ENCODE measurements at regions not wholly inside any gene's neighbourhood (a gene's known extent, or its start where the extent isn't known, plus 50 kb on each side); places are given as distances from the start of the nearest gene placed in this dataset.

DNA sequence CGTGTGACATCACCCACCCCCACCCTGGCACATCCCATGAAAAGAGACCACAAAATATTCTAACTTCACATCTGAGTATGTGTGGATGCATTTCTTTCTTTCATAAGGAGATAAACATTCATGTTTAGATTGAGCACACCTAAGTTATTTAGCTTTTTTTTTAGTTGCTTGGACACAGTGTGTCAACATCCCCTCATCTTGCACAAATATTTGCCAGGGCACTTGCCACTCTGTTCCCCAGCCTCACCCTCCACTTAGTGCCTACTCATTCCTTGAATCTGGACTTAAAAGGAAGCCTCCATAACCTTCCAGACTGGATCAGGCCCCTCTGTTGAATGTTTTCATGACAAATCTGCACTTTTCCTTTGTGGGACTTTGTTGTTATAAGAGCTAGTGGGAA lies 338.9 kb upstream of the IGFBP3 start:
- H2AFZ ChIP-seq (ENCODE audit: low read length): no peak overlapping the region
- POLR2A ChIA-PET: interaction anchor here (0.7 to 1.2 kb wide), 3 partner anchors 9 to 849 kb away, joined by 3 read pairs; no protein-coding TSS in a partner anchor

DNA sequence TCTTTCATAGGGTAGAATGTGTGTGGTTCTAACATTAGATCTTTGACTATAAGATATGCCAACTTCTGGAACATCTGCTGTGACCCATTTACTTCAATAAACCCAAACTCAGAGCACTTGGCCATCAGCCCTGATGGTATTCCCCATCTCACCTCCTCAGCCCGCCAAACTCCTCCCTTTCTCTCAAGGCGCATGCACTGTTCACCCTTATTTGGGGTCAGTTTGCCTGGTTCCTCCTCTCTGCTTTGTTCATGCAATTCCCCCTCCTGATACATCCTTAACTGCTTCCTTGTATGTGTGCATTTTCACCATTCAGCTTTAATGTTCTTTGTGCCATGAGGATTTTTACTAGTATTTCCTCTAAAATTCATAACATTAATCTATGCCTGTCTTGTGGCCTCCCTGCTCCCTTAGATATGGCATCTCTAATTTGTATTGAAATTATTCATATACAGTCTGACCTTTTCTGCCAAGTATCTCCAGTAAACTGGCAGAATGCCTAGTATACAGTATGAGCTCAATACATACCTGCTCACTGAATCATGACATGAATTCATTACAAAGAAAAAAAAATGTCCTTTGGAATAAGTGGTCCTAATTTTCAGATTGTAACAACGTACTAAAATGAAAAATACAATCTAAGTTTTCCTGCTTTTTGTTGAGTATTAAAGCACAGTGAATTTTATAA lies 336.8 kb upstream of the IGFBP3 start:
- BruUV-seq (replicated peaks): no TSS peak
- CTCF ChIA-PET (ENCODE audit: unreplicated experiment): no interaction called here

More for the DNA sequence above, 338.9 kb upstream of the IGFBP3 start:
- BruUV-seq (replicated peaks): no TSS peak
- H3K36me3 ChIP-seq (ENCODE audit: insufficient read depth, low read length): no peaks in the 10 kb centered on the region
- TF ChIP-seq, protein P1, sequence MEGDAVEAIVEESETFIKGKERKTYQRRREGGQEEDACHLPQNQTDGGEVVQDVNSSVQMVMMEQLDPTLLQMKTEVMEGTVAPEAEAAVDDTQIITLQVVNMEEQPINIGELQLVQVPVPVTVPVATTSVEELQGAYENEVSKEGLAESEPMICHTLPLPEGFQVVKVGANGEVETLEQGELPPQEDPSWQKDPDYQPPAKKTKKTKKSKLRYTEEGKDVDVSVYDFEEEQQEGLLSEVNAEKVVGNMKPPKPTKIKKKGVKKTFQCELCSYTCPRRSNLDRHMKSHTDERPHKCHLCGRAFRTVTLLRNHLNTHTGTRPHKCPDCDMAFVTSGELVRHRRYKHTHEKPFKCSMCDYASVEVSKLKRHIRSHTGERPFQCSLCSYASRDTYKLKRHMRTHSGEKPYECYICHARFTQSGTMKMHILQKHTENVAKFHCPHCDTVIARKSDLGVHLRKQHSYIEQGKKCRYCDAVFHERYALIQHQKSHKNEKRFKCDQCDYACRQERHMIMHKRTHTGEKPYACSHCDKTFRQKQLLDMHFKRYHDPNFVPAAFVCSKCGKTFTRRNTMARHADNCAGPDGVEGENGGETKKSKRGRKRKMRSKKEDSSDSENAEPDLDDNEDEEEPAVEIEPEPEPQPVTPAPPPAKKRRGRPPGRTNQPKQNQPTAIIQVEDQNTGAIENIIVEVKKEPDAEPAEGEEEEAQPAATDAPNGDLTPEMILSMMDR (conservative IDR thresholded peaks at IDR 0.05; ENCODE audit: low read length): no peak
- TF ChIP-seq EZH2phosphoT487 (IDR thresholded peaks at IDR 0.05; ENCODE audit: borderline replicate concordance, low read depth, low read length): no peak
- CTCF ChIA-PET (ENCODE audit: unreplicated experiment): no interaction called here
- H3K27ac ChIP-seq (ENCODE audit: low read depth, low read length, poor library complexity, severe bottlenecking): no peak overlapping the region
- no peaks in the 10 kb centered on the region for H3K9me3 ChIP-seq (ENCODE audit: low read length)
- H3K4me2 ChIP-seq (ENCODE audit: low read length): no peak overlapping the region
- intact Hi-C loops (cut with micrococcal nuclease; ENCODE audit: unreplicated experiment): no loop called here
- H3K4me3 ChIP-seq (ENCODE audit: low read depth, low read length, poor library complexity, severe bottlenecking): no peak overlapping the region
- no peaks in the 10 kb centered on the region for H3K4me1 ChIP-seq (ENCODE audit: insufficient read depth, low read length, poor library complexity, severe bottlenecking)
- no peaks in the 10 kb centered on the region for H4K20me1 ChIP-seq (ENCODE audit: insufficient read depth, low read length)
- no peaks in the 10 kb centered on the region for H3K79me2 ChIP-seq (ENCODE audit: insufficient read depth, low read depth, low read length)
- no peaks in the 10 kb centered on the region for H3K9me2 ChIP-seq (ENCODE audit: insufficient read depth, low read length)
- DNase-seq (ENCODE audit: low spot score): no peak

More for the DNA sequence above, 336.8 kb upstream of the IGFBP3 start:
- no peak overlapping the region for H2AFZ ChIP-seq (ENCODE audit: low read length)
- no peak for DNase-seq (ENCODE audit: low spot score)
- H3K27ac ChIP-seq (ENCODE audit: low read depth, low read length, poor library complexity, severe bottlenecking): no peak overlapping the region
- intact Hi-C loops (cut with micrococcal nuclease; ENCODE audit: unreplicated experiment): no loop called here
- no peaks in the 10 kb centered on the region for H3K9me2 ChIP-seq (ENCODE audit: insufficient read depth, low read length)
- H3K4me3 ChIP-seq (ENCODE audit: low read depth, low read length, poor library complexity, severe bottlenecking): no peak overlapping the region
- H3K4me2 ChIP-seq (ENCODE audit: low read length): no peak overlapping the region
- TF ChIP-seq, protein P1 (conservative IDR thresholded peaks at IDR 0.05; ENCODE audit: low read length): no peak
- TF ChIP-seq EZH2phosphoT487 (IDR thresholded peaks at IDR 0.05; ENCODE audit: borderline replicate concordance, low read depth, low read length): no peak
- H3K9me3 ChIP-seq (ENCODE audit: low read length): no peaks in the 10 kb centered on the region
- H3K79me2 ChIP-seq (ENCODE audit: insufficient read depth, low read depth, low read length): no peaks in the 10 kb centered on the region
- H4K20me1 ChIP-seq (ENCODE audit: insufficient read depth, low read length): no peaks in the 10 kb centered on the region
- no peaks in the 10 kb centered on the region for H3K4me1 ChIP-seq (ENCODE audit: insufficient read depth, low read length, poor library complexity, severe bottlenecking)
- no peaks in the 10 kb centered on the region for H3K36me3 ChIP-seq (ENCODE audit: insufficient read depth, low read length)
- POLR2A ChIA-PET: no interaction called here
